ENCODE measurements at regions not wholly inside any gene's neighbourhood (a gene's known extent, or its start where the extent isn't known, plus 50 kb on each side); places are given as distances from the start of the nearest gene placed in this dataset.
"Not testable (repeated sequence)": the region's sequence is repeated elsewhere in the genome, so short reads cannot be mapped to it uniquely, and the experiment has no call there.

DNA sequence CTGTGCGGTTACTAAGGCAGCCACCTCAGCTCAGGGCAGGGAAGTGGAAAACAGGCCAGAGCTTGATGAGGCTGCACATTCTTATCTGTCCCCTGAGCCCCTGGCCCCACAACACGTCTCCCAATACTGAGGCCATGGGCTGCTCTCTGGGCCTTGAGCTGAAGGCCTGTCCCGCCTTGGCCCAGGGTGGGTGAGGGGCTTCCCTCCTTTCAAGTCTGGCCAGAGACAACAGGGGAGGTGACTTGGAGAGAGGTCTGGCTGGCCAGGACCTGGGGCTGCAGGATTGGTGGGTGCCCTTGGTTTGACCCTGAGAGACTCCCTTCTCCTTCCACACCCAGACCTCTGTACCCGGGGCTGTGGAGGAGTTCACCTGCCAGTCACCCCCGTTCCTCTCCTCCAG is 563.8 kb downstream of the PTPRU start:
- DNase-seq, result no peak

DNA sequence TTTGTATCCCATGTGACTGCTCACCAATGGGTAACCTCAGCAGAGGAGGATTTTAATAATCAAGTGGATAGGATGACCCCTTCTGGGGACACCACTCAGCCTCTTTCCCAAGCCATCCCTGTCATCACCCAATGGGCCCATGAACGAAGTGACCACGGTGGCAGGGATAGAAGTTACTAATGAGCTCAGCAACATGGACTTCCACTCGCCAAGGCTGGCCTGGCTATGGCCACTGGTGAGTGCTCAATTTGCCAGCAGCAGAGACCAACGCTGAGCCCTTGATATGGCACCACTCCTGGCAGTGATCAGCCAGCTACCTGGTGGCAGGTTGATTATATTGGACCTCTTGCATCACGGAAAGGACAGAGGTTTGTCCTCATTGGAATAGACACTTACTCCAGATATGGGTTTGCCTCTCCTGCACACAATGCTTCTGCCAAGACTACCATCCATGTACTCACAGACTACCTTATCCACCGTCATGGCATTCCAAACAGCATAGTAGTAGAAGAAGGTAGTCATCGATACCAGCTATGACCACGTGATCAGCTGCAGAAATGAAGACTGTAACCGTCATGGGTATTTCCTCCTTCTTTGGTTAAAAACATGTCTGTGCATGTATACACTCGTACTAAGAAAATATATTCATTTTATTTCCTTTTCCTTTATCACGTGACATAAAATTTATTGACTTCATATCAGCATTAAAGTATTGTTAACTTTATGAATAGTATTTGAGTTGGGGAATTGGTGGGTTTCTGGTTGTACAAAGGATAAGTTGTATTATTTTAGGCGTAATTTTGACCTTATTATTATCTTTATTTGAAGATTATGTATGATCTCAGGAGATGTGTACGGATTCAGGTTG is 562.6 kb downstream of the PTPRU start:
- no peak for DNase-seq

- not testable (repeated sequence) for DNase-seq
Measured at GRCh38 chr1:29797125-29797524, 560.8 kb downstream of the PTPRU start.

- not testable (repeated sequence) for DNase-seq
Measured at GRCh38 chr1:29795965-29796364, 559.6 kb downstream of the PTPRU start.

DNA sequence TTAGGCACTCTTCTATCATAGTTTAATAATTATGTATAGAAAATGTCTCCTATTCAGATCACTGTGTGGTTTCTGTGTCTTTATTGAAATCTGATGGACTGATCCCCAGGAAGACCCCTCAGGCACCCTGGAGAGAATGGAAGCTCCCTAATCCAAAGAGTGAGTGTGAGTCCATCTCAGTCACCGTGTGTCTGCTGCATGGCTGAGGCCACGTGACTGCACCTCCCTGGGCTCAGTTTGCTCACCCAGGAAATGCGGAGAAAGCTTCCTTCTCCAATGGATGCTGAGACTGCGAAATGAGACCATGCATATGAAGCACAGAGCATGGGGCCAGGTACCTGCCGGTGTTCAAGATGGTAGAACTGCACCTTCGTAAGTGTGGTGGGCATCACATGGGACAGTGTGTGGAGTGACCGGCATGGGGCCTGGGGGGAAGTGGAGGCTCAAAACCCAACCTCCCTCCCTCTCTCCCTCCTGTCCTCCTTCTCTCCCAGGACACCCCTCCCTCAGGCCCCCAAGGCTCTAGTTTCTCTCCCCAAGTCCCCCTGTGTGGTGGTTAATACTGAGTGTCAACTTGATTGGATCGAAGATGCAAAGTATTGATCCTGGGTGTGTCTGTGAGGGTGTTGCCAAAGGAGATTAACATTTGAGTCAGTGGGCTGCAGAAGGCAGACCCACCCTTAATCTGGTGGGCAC is 557.5 kb downstream of the PTPRU start:
- no peak for DNase-seq

DNA sequence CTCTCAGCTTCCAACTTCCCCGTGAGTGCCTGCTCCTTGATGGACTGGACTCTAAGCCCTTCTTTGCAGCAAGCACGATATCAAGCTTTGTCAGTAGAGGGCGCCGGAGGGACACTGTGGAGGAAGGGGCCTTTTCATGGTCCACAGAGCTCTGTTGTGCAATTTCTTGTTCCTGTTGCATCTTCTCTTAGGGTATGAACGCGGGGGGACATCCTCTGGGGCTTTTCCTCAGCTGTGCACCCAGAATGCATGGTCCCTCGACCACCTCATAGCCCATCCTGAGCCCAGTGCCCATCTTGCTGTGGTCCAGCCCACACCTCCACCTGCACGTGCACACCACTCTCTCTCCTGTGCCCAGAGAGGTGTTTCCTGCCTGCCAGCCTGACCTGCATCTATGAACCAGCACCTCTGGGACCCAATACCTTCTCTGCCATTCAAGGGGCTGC is 556.8 kb downstream of the PTPRU start:
- peak; percentile 23 for DNase-seq

- no peak for DNase-seq
Measured at GRCh38 chr1:29789910-29790247, 553.6 kb downstream of the PTPRU start.

GRCh38 chr1:29789221-29789909 is 553.0 kb downstream of the PTPRU start:
- no peak for DNase-seq

- DNase-seq, result no peak
Measured at GRCh38 chr1:29786791-29787732, 550.7 kb downstream of the PTPRU start.

DNA sequence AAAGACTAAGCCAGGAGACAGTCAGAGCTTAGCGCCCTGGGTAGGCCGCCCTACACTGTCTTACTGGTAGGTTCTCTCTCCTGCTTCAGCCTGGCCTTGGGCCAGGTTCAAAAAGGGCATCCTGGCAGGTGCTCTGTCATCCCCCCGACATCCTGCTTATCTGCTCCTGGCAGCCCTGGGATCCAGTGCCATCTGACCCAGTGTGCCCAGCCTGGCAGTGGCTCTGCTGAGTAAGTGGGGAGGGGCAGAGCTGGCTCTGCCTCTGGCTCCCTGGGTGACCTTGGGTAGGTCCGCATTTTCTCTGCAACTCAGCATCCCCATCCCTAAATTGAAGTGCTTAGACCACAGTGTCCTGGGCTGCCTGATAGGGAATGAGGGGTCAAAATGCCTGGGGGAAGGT is 549.9 kb downstream of the PTPRU start:
- DNase-seq, result no peak

GRCh38 chr1:29785554-29785953 is 549.2 kb downstream of the PTPRU start:
- DNase-seq, result no peak

DNA sequence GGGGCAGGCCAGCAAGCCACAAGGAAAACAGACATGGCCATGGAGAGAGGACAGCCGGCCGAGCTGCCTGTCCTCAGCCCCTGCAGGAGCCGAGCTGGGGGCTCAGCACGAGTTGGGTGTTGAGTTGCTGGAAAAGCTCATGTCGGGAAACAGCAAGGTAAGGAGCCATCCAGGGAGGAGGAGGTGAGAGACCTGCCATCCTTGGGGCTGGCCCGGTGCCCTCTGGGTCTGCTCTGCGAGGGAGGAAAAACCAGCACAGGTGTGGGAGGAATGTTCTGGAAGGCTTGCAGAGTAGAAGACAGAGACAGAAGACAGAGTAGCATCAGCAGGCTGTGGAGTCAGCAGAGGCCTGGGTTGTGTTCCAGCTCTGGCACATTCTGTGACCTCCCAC is 548.8 kb downstream of the PTPRU start:
- DNase-seq, result no peak

GRCh38 chr1:29784276-29785136 is 548.2 kb downstream of the PTPRU start:
- DNase-seq, result no peak

DNA sequence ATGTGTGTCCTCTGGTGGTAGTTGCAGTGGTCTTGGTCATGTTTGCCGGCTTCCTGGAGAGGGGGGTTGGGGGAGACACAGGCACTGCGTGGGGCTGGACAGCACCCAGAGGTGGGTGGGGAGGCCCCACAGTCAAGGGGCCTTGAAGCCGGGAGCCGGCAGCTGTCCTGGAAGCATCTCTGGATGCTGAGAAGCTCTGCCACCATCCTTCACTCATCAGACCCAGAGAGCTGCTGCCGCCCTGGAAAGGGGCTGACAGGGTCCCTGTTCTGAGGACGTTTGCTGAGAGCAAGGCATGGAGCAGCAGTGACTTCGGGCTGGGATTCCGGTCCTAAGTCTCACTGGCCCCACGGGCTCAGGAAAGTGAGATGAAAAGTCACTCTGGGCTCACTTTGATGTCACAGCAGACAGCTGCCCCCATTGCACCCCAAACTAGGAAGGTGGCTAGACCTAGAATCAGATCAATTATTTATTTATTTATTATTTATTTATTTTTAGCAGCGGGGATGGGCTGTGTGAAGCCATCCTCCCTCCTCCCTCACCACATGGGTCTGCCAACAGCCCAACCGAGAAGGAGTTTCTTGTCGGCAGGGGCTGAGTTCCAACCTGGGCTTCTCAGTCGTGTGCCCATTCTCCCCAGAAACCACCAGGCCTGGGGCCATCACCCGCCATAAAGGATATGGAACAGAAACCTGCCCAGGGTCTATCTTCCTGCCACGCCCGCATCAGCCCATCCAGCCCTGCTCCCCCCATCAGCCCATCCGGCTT is 547.4 kb downstream of the PTPRU start:
- DNase-seq, result no peak

GRCh38 chr1:29782846-29783507 is 546.7 kb downstream of the PTPRU start:
- DNase-seq, result no peak

DNA sequence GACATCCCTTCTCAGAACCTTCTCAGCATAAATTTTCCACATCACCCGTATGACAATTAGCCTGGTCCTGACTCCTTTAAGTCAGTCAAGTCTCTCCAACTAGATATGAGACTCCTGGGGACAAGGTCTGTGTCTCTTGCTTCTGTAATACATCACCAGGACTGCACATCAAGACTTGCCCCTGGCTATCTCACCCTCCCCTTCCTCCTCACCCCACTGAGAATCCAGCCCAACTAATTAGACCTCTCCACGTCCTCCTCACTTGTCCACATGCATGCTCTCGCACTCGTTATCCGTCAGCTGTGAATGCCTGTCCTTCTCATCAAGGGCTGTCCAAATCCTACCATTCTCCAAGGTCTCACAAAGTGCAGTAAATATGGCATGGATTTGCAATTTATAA is 542.8 kb downstream of the PTPRU start:
- no peak for DNase-seq

DNA sequence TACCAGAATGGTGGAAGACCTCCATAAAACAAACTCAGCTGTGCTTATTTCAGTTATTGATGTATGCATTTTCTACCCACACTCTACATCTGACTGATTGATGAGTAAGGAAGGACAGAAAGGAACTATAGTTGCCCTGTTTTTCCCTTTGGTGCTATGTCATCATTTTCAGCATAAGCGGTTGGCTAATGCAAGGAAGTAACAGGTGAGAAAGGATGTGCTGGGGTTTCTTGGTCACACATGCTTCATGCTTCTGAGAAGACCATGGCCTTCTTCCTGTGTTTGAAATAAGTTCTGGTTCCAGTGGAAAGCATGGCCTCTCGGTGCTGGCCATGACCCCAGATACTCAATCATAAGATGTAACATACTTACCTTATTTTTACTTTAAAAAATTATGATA is 541.2 kb downstream of the PTPRU start:
- no peak for DNase-seq

DNA sequence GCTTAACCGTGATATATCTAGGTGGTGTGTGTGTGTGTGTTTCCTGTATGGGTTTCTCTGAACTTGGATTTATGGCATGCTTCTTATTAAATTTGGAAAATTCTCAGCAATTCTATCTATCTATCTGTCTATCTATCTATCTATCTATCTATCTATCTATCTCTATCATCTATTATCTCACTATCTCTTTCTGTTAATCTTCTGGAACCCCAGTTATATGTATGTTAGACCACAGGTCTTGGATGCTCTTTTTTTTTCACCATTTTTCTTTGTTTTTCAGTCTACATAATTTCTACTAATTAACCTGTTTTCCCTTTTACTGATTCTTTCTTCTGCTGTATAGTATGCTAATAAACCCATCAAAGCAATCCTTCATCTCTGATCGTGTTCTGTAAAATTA is 538.0 kb downstream of the PTPRU start:
- no peak for DNase-seq

GRCh38 chr1:29772584-29773100 is 536.3 kb downstream of the PTPRU start:
- DNase-seq, result no peak

Measured in NCI-H524 treated with DMSO at 0.1 percent for 48 hours (cell line).